ENCODE measurements at regions not wholly inside any gene's neighbourhood (a gene's known extent, or its start where the extent isn't known, plus 50 kb on each side); places are given as distances from the start of the nearest gene placed in this dataset.

DNA sequence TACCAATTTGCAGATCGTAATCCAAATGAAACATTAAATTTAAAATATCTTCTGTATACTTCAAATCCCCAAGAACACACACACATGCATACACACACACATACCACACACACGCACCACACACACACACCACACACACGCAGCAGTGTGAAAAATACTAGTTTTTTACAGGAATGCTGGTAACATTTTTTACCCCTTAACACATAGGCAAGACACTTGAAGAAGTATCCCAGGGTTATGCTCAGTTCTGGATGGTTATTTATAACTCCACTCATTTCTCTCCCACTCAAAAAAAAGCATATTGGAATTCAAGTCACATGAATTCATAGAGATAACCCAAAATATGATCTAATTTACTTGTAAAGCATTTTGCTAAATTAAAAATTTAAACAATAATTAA is 325.5 kb upstream of the SLC7A11 start:
- DNase-seq (ENCODE audit: extremely low read depth in 1 of 11, low read depth in 9 of 11, low spot score in 4 of 11), result no peak

DNA sequence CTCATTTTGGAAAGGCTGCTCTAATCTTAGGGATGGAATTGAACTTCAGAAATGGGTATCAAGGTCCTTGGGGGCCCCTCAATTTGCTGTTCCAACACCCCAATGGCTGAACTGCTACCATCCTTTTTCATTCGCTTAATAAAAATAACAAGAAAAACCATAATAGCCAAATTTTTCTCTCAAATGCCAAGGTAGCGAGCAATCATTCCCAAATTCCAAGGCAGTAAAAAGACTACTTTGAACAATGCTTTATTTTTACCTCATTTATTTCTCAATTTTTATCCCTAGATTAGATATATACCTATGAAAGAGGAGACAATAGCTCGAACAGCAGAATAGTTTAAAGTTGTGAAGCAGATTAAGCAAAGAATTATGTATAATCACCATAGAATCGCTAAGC is 323.4 kb upstream of the SLC7A11 start:
- no peak for DNase-seq (ENCODE audit: extremely low read depth in 1 of 11, low read depth in 9 of 11, low spot score in 4 of 11)

DNA sequence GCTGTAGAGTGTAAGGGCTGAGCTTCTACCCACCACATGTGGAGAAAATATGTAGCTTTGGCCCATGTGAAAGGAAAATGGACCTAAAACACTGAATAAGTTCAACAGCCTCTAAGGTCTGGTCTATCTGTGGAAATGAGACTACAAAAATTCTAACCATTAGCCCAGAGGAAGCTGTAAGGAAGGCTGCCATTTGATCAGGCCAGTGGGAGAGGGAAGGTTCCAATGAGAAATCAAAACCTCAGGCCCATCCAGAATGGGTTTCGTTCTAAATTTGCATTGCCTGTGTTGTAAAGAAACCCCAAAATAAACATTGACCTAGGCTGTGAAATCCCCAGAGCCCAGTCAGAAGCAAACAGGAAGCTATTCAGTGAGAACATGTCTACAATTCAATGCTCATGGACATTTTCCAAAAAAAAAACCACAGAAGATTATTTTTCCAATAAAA is 320.4 kb upstream of the SLC7A11 start:
- no peak for DNase-seq (ENCODE audit: extremely low read depth in 1 of 11, low read depth in 9 of 11, low spot score in 4 of 11)

DNA sequence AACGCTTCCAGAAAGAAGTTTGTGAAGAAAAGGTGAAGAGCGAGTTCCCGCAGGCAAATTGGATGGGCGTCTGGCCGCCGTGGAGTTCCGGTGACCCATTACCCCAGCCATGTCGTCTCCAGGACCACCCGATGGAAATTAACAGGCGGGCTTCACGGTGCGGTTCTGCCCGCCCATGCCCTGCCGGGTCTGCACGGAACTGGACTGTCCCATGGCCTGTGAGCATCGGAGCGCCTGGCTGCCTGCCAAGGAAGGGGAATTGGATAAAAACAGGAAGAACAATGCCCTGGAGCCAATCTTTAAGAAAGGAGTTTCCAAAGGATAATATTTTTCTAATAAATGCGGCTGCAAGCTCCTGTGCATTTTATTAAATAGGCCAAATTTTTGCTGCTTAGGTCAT is 319.8 kb upstream of the SLC7A11 start:
- DNase-seq (ENCODE audit: extremely low read depth in 1 of 11, low read depth in 9 of 11, low spot score in 4 of 11), result no peak

DNA sequence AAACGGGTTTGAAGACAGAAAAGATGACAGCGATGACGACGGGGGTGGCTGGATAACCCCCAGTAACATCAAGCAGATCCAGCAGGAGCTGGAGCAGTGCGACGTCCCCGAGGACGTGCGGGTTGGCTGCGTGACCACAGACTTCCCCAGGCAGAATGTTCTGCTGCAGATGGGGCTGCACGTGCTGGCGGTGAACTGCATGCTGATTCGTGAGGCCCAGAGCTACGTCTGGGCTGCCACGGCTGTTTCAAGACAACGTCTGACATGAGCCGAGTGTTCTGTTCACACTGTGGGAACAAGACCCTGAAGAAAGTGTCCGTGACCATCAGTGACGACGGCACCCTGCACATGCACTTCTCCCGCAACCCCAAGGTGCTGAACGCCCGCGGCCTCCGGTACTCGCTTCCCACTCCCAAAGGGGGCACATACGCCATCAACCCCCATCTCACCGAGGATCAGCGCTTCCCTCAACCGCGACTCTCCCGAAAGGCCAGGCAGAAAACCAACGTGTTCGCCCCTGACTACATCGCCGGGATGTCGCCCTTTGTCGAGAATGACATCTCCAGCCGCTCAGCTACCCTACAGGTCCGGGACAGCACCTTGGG is 319.2 kb upstream of the SLC7A11 start:
- no peak for DNase-seq (ENCODE audit: extremely low read depth in 1 of 11, low read depth in 9 of 11, low spot score in 4 of 11)

DNA sequence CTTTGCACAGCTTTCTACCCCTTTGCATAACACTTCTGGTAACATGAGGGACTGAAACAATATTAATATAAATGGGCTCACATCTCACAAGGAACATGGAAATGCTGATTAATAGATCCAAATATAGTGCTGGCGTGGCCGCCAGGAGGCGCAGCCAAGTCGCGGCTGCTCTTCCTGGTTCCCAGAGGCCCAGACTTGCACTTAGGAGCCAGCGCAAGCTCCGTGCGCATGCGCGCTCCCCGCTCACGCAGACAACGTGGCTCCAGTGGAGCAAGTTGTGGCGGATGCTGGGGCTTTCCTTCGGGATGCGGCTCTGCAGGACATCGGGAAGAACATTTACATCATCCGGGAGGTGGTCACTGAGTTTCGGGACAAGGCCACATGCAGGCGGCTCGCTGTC is 318.3 kb upstream of the SLC7A11 start:
- no peak for DNase-seq (ENCODE audit: extremely low read depth in 1 of 11, low read depth in 9 of 11, low spot score in 4 of 11)

DNA sequence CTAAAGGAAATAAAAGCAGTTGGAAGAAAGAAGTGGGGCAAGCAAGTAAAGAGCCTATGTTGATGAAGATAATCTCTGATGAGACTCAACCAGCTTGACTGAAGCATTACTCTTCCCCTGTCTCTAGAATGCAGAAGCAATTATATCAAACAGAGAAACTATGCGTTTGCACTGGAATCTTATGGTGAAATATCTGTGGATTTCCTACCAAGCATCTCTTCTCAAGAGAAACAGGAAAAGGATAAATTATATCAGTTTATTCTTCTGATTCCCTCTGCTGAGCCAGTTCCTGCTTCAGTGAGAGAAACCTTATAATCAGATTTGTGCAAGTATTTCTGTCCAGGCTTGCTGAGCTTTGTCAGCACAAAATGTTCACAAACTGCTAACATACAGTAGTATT is 316.7 kb upstream of the SLC7A11 start:
- DNase-seq (ENCODE audit: extremely low read depth in 1 of 11, low read depth in 9 of 11, low spot score in 4 of 11), result no peak

DNA sequence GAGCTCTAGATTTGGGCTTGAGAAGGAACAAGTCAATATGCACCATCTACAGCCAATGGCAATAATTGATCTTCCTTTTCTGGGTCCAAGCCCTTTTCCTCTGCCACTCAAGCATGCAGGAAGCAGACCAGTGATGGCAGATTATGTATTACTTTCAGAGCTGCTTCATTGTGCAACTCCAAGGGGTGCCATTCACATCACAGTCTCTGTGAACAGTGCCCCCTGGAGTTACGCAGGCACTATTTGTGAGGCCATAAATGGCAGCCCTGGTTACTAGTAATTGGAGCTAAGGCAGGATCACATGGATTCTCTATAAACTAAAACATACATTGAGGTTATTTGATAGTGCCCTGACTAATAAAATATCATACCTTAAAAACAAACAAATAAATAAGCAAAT is 313.4 kb upstream of the SLC7A11 start:
- DNase-seq (ENCODE audit: extremely low read depth in 1 of 11, low read depth in 9 of 11, low spot score in 4 of 11), result no peak

DNA sequence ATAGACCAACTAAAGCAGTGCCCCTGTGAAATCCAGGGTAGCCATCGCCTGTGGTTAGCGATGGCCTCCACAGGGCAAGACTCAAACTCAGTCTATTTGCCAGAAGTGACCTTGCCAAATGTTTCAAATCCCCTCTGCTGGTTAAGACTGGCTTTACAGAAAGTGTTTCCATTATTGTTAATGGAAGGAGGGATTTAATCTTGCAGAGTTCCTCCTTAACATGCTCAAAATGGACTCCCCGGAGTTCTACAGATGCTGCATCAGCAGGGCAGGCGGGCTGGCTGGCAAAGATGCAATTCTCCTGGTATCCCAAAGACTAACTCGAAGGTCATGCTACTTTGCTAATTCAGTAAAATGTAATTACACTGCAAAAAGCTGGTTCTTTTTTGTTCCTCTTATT is 313.0 kb upstream of the SLC7A11 start:
- no peak for DNase-seq (ENCODE audit: extremely low read depth in 1 of 11, low read depth in 9 of 11, low spot score in 4 of 11)

DNA sequence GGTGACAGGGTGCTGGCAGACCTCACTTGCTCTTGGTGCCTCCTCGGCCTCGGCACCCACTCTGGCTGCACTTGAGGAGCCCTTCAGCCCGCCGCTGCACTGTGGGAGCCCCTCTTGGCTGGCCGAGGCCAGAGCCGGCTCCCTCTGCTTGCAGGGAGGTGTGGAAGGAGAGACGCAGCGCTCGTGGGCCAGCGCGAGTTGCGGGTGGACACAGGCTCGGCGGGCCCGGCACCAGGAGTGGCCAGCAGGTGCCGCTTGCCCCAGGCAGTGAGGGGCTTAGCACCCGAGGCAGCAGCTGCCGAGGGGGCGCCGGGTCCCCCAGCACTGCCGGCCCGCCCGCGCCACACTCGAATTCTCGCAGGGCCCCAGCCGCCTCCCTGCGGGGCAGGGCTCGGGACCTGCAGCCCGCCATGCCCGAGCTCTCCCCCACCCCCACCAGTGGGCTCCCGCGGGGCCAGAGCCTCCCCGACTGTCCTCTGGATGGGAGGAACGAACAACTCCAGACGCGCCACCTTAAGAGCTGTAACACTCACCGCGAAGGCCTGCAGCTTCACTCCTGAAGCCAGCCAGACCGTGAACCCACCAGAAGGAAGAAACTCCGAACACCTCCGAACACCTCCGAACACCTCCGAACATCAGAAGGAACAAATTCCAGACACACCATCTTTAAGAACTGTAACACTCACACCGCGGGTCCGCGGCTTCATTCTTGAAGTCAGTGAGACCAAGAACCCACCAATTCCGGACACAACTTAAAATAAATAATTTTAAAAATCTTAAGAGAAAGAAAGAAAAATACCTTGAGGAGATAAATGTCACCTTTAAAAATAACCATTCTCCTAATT is 311.1 kb upstream of the SLC7A11 start:
- no peak for DNase-seq (ENCODE audit: extremely low read depth in 1 of 11, low read depth in 9 of 11, low spot score in 4 of 11)

DNA sequence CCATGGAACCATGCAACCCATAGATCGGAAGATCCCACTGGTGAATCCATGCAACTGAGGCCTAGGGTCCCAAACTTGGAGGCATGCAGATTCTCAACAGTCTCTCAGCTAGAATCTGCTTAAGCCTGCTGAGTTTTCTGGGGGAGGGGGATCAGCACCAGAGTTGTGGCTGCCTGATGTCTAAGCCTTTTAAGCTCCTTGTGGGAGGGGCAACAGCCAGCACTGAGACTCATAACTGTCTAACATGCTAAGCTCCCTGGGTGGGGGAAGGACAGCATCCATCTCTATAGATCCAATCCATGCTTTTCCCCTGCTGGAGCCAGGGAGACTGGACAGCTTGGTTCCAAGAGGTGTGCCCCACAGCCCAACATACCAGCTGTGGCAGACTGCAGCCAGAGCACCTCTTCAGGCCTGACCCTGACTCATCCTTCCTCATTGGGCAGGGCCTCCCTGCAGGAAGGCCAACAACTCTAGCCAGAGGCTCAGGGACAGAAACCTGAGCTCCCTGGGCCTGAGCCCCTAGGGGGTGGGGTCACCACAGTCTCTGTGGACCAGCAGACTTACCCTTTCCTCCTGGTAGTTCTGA is 300.1 kb upstream of the SLC7A11 start:
- no peak for DNase-seq (ENCODE audit: extremely low read depth in 1 of 11, low read depth in 9 of 11, low spot score in 4 of 11)

DNA sequence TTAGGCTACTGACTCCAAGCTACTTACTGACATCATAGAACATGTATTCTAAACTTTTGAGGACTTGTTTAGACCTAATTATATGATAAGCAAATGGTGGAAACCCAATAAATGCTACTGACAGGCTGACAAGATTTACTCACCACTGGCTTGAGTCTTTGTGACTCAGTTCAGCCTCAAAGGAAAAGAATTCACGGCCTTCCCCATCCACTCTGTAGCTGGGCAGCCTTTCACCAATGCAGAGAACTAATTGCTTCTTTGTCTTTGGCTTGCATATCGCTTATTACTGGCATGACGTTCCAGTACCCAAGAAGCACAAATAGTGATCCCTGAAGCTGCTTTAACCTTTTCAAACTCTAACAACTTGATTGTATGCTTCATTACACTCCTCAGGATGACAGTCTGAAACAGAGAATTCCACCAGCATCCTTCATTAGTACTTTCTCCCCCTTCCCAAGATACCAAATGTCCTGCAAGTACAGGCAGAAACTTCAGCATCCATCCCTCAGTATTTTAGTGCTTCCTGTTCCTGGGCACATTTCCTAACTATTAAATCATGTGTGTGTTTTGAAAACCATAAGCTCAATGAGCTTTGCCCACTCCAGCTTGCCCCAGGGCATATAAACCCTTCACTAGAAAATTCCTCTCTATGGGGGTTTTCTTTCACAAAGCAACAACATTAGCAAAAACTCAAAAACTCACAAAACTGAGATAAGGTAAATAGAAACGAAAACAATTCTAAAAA is 298.1 kb upstream of the SLC7A11 start:
- DNase-seq (ENCODE audit: extremely low read depth in 1 of 11, low read depth in 9 of 11, low spot score in 4 of 11), result no peak

DNA sequence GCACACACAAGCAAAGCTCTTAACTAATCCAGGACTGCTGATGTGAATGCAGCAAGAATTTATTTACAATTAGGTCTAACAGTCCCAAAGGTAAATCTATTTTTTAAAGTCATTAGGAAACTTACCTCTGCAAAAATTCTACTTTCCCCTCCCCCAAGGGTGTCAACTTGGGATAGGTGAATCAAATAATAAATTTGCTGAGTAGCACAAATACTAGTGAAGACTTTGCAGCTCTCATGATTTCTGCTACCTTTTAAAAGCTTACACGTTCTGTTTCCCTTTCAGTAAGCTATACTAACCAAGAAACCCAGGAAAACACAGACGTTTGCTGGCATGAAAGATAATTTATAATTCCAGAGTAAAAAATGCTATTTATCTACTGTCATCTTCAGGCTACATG is 296.6 kb upstream of the SLC7A11 start:
- DNase-seq (ENCODE audit: extremely low read depth in 1 of 11, low read depth in 9 of 11, low spot score in 4 of 11), result no peak

DNA sequence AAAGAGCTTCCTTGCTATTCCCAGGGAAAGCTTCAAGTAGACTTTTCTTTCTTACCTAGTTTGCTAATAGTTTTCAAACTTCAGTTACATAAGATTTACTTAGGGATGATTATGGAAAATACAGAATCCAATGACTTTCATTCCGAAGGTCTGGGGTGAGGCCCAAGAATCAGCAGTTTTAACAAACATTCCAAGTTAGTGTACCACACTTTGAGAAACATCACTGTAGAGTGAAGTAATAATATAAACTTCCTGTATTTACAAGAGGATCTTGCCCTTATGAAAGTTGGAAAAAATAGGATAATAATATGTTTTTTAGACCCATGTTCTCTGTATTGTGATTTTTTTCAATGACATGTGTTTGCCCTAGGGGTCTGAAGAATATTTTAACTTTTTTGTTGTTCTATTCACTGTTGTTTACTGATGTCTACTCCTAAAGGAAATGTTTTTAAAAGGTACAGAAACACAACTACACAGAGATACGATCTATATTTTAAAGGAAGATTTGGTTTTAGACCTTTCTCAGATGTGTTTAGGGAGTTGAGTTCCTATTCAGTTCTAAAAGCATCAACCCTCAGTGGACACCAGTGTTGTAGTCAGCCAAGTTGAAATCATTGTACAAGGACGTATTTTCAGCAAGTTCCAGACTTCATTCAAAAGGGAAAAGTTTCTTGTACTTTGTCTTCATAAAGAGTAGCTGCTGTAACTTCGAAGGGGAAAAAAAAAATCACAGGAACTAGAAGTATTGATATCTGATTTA is 295.8 kb upstream of the SLC7A11 start:
- DNase-seq (ENCODE audit: extremely low read depth in 1 of 11, low read depth in 9 of 11, low spot score in 4 of 11), result no peak

DNA sequence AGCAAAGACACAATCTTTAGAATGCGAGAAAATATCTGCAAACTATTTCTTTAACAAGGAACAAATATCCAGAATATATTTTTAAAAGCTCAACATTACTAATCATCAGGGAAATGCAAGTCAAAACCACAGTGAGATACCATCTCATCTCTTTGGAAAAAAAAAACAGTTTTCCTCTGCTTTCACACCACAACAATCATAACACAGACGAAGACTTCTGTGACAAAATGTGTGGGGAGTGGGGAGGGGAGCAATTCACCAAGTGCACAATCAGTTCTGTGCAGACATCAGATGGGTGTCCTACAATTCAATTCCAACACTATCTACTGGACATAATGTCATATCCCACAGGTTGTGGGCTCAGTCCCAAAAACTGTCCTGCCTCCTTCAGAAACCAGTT is 293.2 kb upstream of the SLC7A11 start:
- DNase-seq (ENCODE audit: extremely low read depth in 1 of 11, low read depth in 9 of 11, low spot score in 4 of 11), result no peak

DNA sequence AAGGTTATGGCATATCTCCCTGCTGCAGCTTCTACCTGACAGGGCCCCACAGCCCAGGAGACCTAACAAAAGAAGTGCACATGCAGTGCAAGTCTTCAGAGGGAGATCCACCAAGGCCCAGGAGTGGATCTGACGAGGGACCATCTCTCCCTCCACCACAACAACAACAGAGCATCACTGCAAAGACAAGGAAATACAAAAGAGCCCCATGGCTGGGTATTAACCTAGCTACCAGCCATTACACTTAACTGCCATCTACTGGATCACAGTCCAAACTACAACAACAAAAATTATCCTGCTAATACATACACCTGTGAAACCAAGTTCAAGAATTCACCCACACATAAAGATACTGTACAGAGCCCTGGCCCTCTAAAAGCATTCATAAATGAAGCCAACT is 280.2 kb upstream of the SLC7A11 start:
- no peak for DNase-seq (ENCODE audit: extremely low read depth in 1 of 11, low read depth in 9 of 11, low spot score in 4 of 11)

DNA sequence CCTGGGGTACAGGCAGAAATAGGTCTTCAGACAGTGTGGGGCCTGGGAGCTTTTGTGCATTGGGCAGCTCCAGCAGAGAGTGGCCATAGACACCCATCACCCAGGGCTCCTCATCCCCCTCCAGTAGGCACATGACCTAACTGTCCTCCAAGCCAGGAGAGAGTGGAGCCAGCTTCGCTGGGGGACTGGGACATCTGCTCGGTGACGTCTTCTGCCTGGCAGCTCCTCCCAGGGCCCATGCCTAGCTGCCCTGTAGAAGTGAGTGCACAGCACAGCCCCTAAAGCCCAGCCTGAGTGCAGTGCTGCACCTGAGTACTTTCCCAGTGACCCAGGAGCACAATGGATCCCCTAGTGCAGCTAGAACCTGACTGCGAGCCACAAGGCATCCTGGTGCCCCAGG is 279.7 kb upstream of the SLC7A11 start:
- no peak for DNase-seq (ENCODE audit: extremely low read depth in 1 of 11, low read depth in 9 of 11, low spot score in 4 of 11)

DNA sequence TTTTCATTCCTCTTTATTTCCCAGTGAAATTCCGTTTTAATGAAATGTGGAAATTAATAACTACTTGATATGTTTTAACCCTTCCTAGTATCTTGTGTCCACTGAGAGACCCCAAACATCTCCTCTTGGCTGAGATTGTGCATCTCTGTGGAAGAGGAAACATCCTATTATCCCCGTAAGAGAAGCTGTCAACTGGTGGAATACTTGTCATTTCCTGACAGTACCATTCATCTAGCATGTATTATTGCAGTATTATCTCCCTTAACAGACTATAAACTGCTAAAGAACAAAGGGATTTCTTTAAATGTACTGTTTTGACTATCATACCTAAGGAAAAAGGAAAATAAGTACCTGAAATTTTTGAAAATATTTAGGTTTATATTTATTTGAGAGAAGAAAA is 277.3 kb upstream of the SLC7A11 start:
- DNase-seq (ENCODE audit: extremely low read depth in 1 of 11, low read depth in 9 of 11, low spot score in 4 of 11), result no peak

DNA sequence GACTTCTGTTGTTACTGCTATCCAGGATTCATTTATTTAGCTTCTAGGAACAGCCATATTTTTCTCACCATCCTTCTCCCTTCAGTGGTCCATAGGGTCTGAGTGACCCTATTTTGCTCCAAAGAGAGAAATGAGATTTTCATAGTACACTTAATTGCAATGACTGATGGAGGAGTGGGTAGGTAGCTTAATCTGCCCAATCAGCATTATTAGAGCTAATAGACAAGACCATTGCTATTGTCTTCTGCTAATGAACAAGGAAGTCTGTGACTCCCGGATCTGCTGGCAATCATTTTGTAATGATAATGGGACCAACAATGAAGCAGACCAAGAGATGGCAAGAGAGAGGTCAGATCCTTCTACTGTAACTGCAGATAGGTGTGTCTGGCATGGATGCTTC is 271.4 kb upstream of the SLC7A11 start:
- DNase-seq (ENCODE audit: extremely low read depth in 1 of 11, low read depth in 9 of 11, low spot score in 4 of 11), result no peak

Measured in renal cortex interstitium (tissue), 11 donors.